BJ (cell line): ENCODE measurements at regions not wholly inside any gene's neighbourhood (a gene's known extent, or its start where the extent isn't known, plus 50 kb on each side); places are given as distances from the start of the nearest gene placed in this dataset.

Experiments used
- CTCF ChIA-PET: fragments of 350-600 bp; formaldehyde crosslinking; extraction: SDS; loops from one replicate; lab custom pipeline; 2021; ENCODE audit warnings: antibody characterized with exemption, inconsistent platforms; lab: Yijun Ruan, JAX
- POLR2A ChIA-PET: fragments of 300-600 bp; sonication (Branson Sonifier 250); formaldehyde crosslinking; extraction: SDS; loops from one replicate; lab custom pipeline; 2021; ENCODE audit warnings: antibody characterized with exemption; lab: Charles Lee
- DNase-seq: peaks from one replicate; pipeline ENCODE4 v3.0.0-alpha.2; 2011; ENCODE audit warnings: low read depth
- H3K27me3 ChIP-seq: 2 replicates; pipeline ENCODE4 v1.6.0; 2011; ENCODE audit warnings: low read length; ENCODE audit not compliant: control insufficient read depth, insufficient read depth
- H3K36me3 ChIP-seq: 2 replicates; pipeline ENCODE4 v1.5.1; 2011; ENCODE audit warnings: low read length; ENCODE audit not compliant: control insufficient read depth, insufficient read depth
- H3K4me3 ChIP-seq: 2 replicates; pipeline ENCODE4 v1.5.1; 2011; ENCODE audit warnings: low read depth, mild to moderate bottlenecking, control low read depth, low read length
- TF ChIP-seq, protein P1 (sequence below): IDR thresholded peaks from 2 replicates; pipeline ENCODE4 v1.5.1; 2011; ENCODE audit warnings: low read depth, mild to moderate bottlenecking, control low read depth, inconsistent platforms, low read length, moderate library complexity; ENCODE audit not compliant: insufficient read depth

DNA sequence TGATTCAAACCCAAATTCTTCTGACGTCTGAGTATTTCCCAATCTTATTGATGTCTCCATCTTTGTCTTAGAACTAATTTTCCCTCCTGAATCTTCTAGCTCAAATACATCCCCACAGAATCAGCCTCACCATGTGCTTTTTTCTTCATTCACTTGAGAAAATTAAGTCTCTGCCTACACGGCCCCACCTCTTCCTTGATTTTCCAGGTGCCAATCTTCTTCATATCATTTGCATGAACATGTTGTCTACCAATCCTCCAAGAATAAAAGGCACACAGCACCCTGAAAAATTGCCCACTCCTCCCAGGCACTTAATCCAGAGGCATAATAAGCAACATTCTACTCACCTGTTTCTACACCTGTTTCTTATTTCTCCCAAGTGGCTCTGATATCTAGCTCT, 408.1 kb upstream of the NBEA start:
- Histone ChIP-seq H3K27me3 (no peaks in the 10 kb centered on the region), H3K36me3 (no peaks in the 10 kb centered on the region), H3K4me3 (no peak overlapping the region)
- no peak for DNase-seq
- TF ChIP-seq, protein P1, sequence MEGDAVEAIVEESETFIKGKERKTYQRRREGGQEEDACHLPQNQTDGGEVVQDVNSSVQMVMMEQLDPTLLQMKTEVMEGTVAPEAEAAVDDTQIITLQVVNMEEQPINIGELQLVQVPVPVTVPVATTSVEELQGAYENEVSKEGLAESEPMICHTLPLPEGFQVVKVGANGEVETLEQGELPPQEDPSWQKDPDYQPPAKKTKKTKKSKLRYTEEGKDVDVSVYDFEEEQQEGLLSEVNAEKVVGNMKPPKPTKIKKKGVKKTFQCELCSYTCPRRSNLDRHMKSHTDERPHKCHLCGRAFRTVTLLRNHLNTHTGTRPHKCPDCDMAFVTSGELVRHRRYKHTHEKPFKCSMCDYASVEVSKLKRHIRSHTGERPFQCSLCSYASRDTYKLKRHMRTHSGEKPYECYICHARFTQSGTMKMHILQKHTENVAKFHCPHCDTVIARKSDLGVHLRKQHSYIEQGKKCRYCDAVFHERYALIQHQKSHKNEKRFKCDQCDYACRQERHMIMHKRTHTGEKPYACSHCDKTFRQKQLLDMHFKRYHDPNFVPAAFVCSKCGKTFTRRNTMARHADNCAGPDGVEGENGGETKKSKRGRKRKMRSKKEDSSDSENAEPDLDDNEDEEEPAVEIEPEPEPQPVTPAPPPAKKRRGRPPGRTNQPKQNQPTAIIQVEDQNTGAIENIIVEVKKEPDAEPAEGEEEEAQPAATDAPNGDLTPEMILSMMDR: no peak
- CTCF ChIA-PET: interaction anchor here (0.9 kb wide), 1 partner anchor 10 kb away, joined by 4 read pairs; no protein-coding TSS in a partner anchor
- POLR2A ChIA-PET: no interaction called here

DNA sequence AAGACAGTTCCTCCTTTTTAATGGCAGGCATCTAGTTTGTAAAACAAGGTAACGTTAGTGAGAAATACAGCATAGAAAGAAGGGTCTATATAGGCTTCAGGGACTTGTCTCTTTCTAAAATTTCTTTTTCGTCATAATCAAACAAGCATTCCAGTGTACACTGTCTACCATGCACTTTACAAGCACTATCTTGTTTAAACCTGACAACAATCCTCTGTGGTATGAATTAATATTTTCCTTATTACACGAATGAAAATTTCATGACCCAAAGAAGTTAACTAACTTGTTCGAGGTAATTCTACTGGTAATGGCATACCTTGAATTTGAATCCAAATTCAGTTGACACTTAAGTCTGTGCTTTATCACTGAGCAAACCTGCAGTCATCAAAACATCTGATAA, 399.7 kb upstream of the NBEA start:
- no peak for DNase-seq
- CTCF ChIA-PET: no interaction called here
- no peak overlapping the region for H3K4me3 ChIP-seq
- POLR2A ChIA-PET: no interaction called here
- H3K36me3 ChIP-seq: no peaks in the 10 kb centered on the region
- no peaks in the 10 kb centered on the region for H3K27me3 ChIP-seq
- TF ChIP-seq, protein P1: no peak

DNA sequence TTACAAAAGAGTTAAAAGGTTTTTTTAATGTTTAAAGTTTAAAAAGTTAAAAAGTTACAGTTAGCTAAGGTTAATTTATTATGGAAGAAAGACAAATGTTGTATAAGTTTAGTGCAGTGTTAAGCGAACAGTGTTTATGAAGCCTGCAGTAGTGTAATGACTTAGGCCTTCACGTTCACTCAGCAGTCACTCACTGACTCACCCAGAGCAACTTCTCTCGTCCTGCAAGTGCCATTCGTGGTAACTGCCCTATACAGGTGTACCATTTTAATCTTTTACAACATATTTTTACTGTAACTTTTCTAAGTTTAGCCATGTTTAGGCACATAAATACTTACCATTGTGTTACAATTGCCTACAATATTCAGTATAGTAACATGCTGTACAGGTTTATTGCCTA, 398.2 kb upstream of the NBEA start:
- no peak overlapping the region for H3K4me3 ChIP-seq
- no peaks in the 10 kb centered on the region for H3K27me3 ChIP-seq
- POLR2A ChIA-PET: no interaction called here
- CTCF ChIA-PET: interaction anchor here (0.6 to 0.7 kb wide), 2 partner anchors 320 to 417 kb away, joined by 3 read pairs; no protein-coding TSS in a partner anchor
- TF ChIP-seq, protein P1: no peak
- no peak for DNase-seq
- H3K36me3 ChIP-seq: no peaks in the 10 kb centered on the region

DNA sequence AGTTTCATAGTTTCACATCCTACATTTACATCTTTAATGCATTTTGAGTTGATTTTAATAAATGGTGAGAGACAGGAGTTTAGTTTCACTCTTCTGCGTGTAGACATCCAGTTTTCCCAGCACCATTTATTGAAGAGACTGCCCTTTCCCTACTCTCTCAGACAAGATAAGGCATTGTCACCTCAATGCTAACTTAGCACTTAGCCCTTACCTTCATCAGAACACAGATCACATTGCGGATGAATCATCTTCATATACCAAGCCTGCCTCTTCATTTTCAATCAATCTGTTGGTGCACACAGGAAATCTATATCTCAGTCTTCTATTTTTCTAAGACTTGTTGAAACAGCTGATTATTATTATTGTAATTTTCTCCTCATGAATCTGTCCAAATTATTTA, 396.6 kb upstream of the NBEA start:
- CTCF ChIA-PET: interaction anchor here (0.7 kb wide), 1 partner anchor 9 kb away, joined by 4 read pairs; no protein-coding TSS in a partner anchor
- no peaks in the 10 kb centered on the region for H3K36me3 ChIP-seq
- POLR2A ChIA-PET: no interaction called here
- no peak overlapping the region for H3K4me3 ChIP-seq
- no peaks in the 10 kb centered on the region for H3K27me3 ChIP-seq
- TF ChIP-seq, protein P1: no peak
- no peak for DNase-seq

DNA sequence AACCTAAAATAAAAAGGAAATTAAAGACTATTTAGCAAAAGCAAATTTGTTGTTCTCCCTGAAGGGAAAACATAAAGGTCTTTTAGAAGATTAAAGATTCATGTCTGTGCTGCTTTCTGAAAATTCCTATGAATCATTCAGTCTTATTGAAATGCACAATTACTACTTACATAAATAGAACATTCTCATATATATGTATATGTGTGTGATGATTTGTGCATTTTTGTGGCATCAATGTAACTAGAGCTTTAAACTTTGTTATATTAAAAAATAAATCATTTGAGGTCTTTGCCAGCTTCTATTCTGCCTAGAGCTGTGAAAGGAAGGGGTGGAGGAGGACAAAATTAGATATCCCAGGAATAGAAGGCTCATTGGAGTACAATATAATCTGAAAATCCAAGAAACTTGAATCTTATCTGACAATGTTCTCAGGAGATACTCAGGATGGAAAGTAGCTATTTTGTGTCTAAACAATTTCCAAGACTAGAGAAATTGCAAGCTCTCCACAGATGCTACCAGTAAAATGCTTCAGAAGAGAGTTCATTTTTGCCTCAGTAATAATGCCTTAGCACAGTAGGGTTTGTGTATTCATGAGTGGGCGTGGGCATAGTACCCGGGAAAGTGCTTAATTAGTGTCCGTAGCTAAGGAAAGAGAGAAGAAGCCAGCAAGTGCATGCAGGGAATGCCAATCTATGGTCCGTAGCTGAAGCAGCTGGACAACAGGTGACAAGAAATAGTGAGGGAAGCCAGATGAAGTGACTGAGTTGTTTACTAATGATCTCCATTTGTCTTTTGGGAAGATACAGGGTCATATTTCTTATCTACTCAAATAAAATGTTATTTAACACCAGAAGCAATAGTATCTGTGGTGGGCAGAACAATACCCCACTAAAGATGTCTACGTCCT, 395.5 kb upstream of the NBEA start:
- no peaks in the 10 kb centered on the region for H3K27me3 ChIP-seq
- TF ChIP-seq, protein P1: no peak
- H3K4me3 ChIP-seq: no peak overlapping the region
- ChIA-PET CTCF (interaction anchor here (1.2 kb wide), 1 partner anchor 612 kb away, joined by 3 read pairs; no protein-coding TSS in a partner anchor), POLR2A (interaction anchor here (0.6 kb wide), 1 partner anchor 8 kb away, joined by 8 read pairs; no protein-coding TSS in a partner anchor)
- DNase-seq: no peak
- no peaks in the 10 kb centered on the region for H3K36me3 ChIP-seq
